Left ventricle myocardium superior (tissue), 1 donor: ENCODE measurements at regions not wholly inside any gene's neighbourhood (a gene's known extent, or its start where the extent isn't known, plus 50 kb on each side); places are given as distances from the start of the nearest gene placed in this dataset.

Experiments used
- ATAC-seq: fragments of 200-7000 bp; cut with Tn5 transposase; one replicate; pipeline ENCODE4 v1.9.1; 2020; ENCODE audit warnings: mild to moderate bottlenecking, moderate library complexity
- DNase-seq: peaks from one replicate; pipeline ENCODE4 v3.0.0-alpha.2; 2020
- intact Hi-C: fragments of 100-400 bp; cut with micrococcal nuclease; formaldehyde crosslinking; loops from one replicate; pipeline ENCODE4 v1.11.0; 2022
- donor health status: DM: no; HTN: yes; CAD: no; lungs with severe emphysema.

GRCh38 chr10:131728286-131729228, 172.3 kb upstream of the PPP2R2D start:
- intact Hi-C loops: no loop called here
- ATAC-seq (no peak), DNase-seq (no peak)

GRCh38 chr10:131729361-131729760, 171.4 kb upstream of the PPP2R2D start:
- ATAC-seq: no peak

GRCh38 chr10:131729938-131730660, 170.7 kb upstream of the PPP2R2D start:
- ATAC-seq (no peak), DNase-seq (no peak)
- intact Hi-C loops: no loop called here

More at GRCh38 chr10:131729361-131729760, 171.4 kb upstream of the PPP2R2D start:
- intact Hi-C loops: no loop called here
- DNase-seq: no peak

- DNase-seq (no peak), ATAC-seq (no peak)
- intact Hi-C loops: no loop called here
Measured at GRCh38 chr10:131730771-131731497, 169.9 kb upstream of the PPP2R2D start.

- ATAC-seq: no peak
- DNase-seq: no peak
- intact Hi-C loops: no loop called here
Measured at GRCh38 chr10:131731780-131732630, 168.8 kb upstream of the PPP2R2D start.

- ATAC-seq (no peak), DNase-seq (no peak)
- intact Hi-C loops: no loop called here
Measured at GRCh38 chr10:131732631-131733127, 168.1 kb upstream of the PPP2R2D start.

- intact Hi-C loops: no loop called here
- DNase-seq (no peak), ATAC-seq (no peak)
Measured at GRCh38 chr10:131733596-131733995, 167.2 kb upstream of the PPP2R2D start.

GRCh38 chr10:131735577-131735976, 165.2 kb upstream of the PPP2R2D start:
- intact Hi-C loops: no loop called here
- no peak for ATAC-seq
- DNase-seq: no peak

GRCh38 chr10:131736321-131736980, 164.4 kb upstream of the PPP2R2D start:
- ATAC-seq (no peak), DNase-seq (no peak)
- intact Hi-C loops: no loop called here

GRCh38 chr10:131737543-131738395, 163.0 kb upstream of the PPP2R2D start:
- no peak for DNase-seq
- no peak for ATAC-seq
- intact Hi-C loops: no loop called here

GRCh38 chr10:131738396-131738735, 162.4 kb upstream of the PPP2R2D start:
- ATAC-seq (no peak), DNase-seq (no peak)
- intact Hi-C loops: no loop called here

- intact Hi-C loops: no loop called here
- DNase-seq (no peak), ATAC-seq (no peak)
Measured at GRCh38 chr10:131739206-131739605, 161.6 kb upstream of the PPP2R2D start.

- ATAC-seq (no peak), DNase-seq (no peak)
- intact Hi-C loops: no loop called here
Measured at GRCh38 chr10:131742500-131742951, 158.3 kb upstream of the PPP2R2D start.

- intact Hi-C loops: no loop called here
- no peak for DNase-seq
- ATAC-seq: no peak
Measured at GRCh38 chr10:131743190-131744151, 157.3 kb upstream of the PPP2R2D start.

- intact Hi-C loops: no loop called here
- no peak for DNase-seq
- ATAC-seq: no peak
Measured at GRCh38 chr10:131744346-131744745, 156.5 kb upstream of the PPP2R2D start.

GRCh38 chr10:131745591-131745990, 155.2 kb upstream of the PPP2R2D start:
- no peak for ATAC-seq
- intact Hi-C loops: no loop called here
- no peak for DNase-seq
